CD4-positive, alpha-beta T cell (primary cell): ENCODE measurements at regions not wholly inside any gene's neighbourhood (a gene's known extent, or its start where the extent isn't known, plus 50 kb on each side); places are given as distances from the start of the nearest gene placed in this dataset.

Experiments used
- ATAC-seq: fragments of 200-7000 bp; cut with Tn5 transposase; one replicate; pipeline ENCODE4 v1.10.0; 2022; ENCODE audit warnings: mild to moderate bottlenecking; ENCODE audit not compliant: poor library complexity
- CTCF ChIA-PET: fragments of 350-600 bp; sonication (Branson Sonifier 250); formaldehyde crosslinking; loops from one replicate; lab custom pipeline; 2021; ENCODE audit warnings: antibody characterized with exemption, inconsistent platforms; lab: Charles Lee
- POLR2A ChIA-PET: fragments of 350-600 bp; sonication (Branson Sonifier 250); formaldehyde crosslinking; loops from one replicate; lab custom pipeline; 2021; ENCODE audit warnings: antibody characterized with exemption, inconsistent platforms; lab: Charles Lee
- DNase-seq, 14 experiments: peaks; one replicate each; pipeline ENCODE4 v3.0.0-alpha.2; 2013 to 2020; ENCODE audit warnings: mixed read lengths in 2 of 14
- H3K27ac ChIP-seq, 2 donors: one replicate each; pipeline versions ENCODE4 v1.5.1 to v1.7.0; 2013; ENCODE audit warnings: low read length in 2 of 2, low read depth in 1 of 2, mild to moderate bottlenecking in 1 of 2
- H3K27me3 ChIP-seq, 2 experiments: 1 replicate in 1 of 2; 2 replicates in 1 of 2; pipeline versions ENCODE4 v1.6.1 to v1.7.0; 2013; ENCODE audit warnings: low read length in 2 of 2, control low read depth in 1 of 2, mild to moderate bottlenecking in 1 of 2, moderate library complexity in 1 of 2; ENCODE audit not compliant: insufficient read depth in 2 of 2, control insufficient read depth in 1 of 2
- H3K36me3 ChIP-seq: one replicate; pipeline ENCODE4 v1.6.1; 2013; ENCODE audit warnings: low read length, control low read depth; ENCODE audit not compliant: insufficient read depth
- H3K4me1 ChIP-seq: one replicate; pipeline ENCODE4 v1.6.1; 2013; ENCODE audit warnings: low read length, control low read depth; ENCODE audit not compliant: insufficient read depth
- H3K4me3 ChIP-seq: one replicate; pipeline ENCODE4 v1.5.1; 2013; ENCODE audit warnings: mild to moderate bottlenecking, low read length, moderate library complexity
- H3K9me3 ChIP-seq, 2 experiments: 1 replicate in 1 of 2; 2 replicates in 1 of 2; pipeline versions ENCODE4 v1.6.1 to v1.7.0; 2013; ENCODE audit warnings: low read length in 2 of 2, mild to moderate bottlenecking in 2 of 2, control low read depth in 1 of 2, moderate library complexity in 1 of 2; ENCODE audit not compliant: control insufficient read depth in 1 of 2, insufficient read depth in 1 of 2
- H3K27ac Mint-ChIP-seq: one replicate; pipeline ENCODE4 v1.8.0; 2020; ENCODE audit warnings: mixed read lengths
- H3K27me3 Mint-ChIP-seq: one replicate; pipeline ENCODE4 v1.8.0; 2021; ENCODE audit warnings: mixed read lengths
- H3K36me3 Mint-ChIP-seq: one replicate; pipeline ENCODE4 v1.8.0; 2021; ENCODE audit warnings: low read depth, mixed read lengths
- H3K4me1 Mint-ChIP-seq: one replicate; pipeline ENCODE4 v1.8.0; 2021; ENCODE audit warnings: low read depth, mixed read lengths
- H3K4me3 Mint-ChIP-seq: one replicate; pipeline ENCODE4 v1.8.0; 2020; ENCODE audit warnings: mild to moderate bottlenecking, mixed read lengths
- H3K9me3 Mint-ChIP-seq: one replicate; pipeline ENCODE4 v1.8.0; 2020; ENCODE audit warnings: mixed read lengths
- intact Hi-C, 2 experiments: fragments of 100-400 bp; cut with DNase I in 1 of 2; cut with micrococcal nuclease in 1 of 2; formaldehyde crosslinking; loops; one replicate each; pipeline versions ENCODE4 v1.15.1 to v1.9.0; 2023 to 2025; cut with DNase I, micrococcal nuclease
- TF ChIP-seq, protein P1 (sequence below): fragments of 200-600 bp; IDR thresholded peaks from one replicate; pipeline ENCODE4 v1.8.0; 2022; ENCODE audit warnings: antibody characterized with exemption, mild to moderate bottlenecking

- no peaks in the 10 kb centered on the region for H3K36me3 ChIP-seq
- no peak for ATAC-seq
- Mint-ChIP-seq H3K36me3 (no peaks in the 10 kb centered on the region), H3K9me3 (no peaks in the 10 kb centered on the region), H3K4me1 (no peaks in the 10 kb centered on the region), H3K4me3 (no peak overlapping the region), H3K27ac (no peak overlapping the region), H3K27me3 (peaks cover 4% of the 10 kb centered on the region)
- H3K4me3 ChIP-seq: no peak overlapping the region
- DNase-seq: no peak
- H3K27me3 ChIP-seq: no peaks in the 10 kb centered on the region
- ChIA-PET POLR2A (no interaction called here), CTCF (no interaction called here)
- H3K4me1 ChIP-seq: no peaks in the 10 kb centered on the region
- peaks cover 0 to 13% of the 10 kb centered on the region in 2 experiments for H3K9me3 ChIP-seq
- TF ChIP-seq, protein P1, sequence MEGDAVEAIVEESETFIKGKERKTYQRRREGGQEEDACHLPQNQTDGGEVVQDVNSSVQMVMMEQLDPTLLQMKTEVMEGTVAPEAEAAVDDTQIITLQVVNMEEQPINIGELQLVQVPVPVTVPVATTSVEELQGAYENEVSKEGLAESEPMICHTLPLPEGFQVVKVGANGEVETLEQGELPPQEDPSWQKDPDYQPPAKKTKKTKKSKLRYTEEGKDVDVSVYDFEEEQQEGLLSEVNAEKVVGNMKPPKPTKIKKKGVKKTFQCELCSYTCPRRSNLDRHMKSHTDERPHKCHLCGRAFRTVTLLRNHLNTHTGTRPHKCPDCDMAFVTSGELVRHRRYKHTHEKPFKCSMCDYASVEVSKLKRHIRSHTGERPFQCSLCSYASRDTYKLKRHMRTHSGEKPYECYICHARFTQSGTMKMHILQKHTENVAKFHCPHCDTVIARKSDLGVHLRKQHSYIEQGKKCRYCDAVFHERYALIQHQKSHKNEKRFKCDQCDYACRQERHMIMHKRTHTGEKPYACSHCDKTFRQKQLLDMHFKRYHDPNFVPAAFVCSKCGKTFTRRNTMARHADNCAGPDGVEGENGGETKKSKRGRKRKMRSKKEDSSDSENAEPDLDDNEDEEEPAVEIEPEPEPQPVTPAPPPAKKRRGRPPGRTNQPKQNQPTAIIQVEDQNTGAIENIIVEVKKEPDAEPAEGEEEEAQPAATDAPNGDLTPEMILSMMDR: no peak
- H3K27ac ChIP-seq: no peak overlapping the region
- intact Hi-C loops: no loop called here
These were observed 383.4 kb downstream of the ICE1 start for GRCh38 chr5:5805916-5806315.

DNA sequence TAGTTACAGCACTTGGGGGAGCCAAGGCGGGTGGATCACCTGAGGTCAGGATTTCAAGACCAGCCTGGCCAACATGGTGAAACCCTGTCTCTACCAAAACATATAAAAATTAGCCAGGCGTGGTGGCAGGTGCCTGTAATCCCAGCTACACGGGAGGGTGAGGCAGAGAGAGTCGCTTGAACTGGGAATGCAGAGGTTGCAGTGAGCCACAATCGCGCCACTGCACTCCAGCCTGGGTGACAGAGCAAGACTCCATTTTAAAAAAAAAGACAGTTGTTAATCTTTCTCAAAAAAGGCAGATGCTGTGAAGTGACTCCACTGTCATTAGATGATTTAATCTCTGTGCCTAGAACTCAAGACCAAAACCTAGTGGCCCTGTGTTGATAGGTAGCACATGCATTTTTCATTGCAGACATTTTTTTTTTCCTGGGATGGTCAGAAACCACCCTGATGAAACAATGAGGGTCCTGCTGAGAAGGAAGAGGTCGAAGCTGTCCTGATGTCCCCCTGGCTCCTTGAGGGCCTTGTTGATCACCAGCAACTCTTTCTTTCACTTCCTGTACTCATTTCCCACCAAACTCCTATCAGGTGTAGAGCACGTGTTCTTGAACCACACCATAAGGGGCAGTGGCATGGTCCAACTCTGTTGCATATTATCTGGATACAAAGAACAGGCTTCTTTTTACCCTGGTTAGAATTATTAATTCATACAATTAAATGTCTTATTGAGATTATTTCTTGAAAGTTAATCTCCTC is 382.2 kb downstream of the ICE1 start:
- no peaks in the 10 kb centered on the region for H3K4me1 Mint-ChIP-seq
- no peak overlapping the region for H3K27ac Mint-ChIP-seq
- no peak for ATAC-seq
- no peaks in the 10 kb centered on the region for H3K4me1 ChIP-seq
- H3K9me3 Mint-ChIP-seq: no peaks in the 10 kb centered on the region
- DNase-seq: no peak
- no peak overlapping the region for H3K27ac ChIP-seq
- peaks cover 4% of the 10 kb centered on the region for H3K27me3 Mint-ChIP-seq
- ChIA-PET CTCF (no interaction called here), POLR2A (no interaction called here)
- no peak overlapping the region for H3K4me3 ChIP-seq
- H3K4me3 Mint-ChIP-seq: no peak overlapping the region
- intact Hi-C loops: no loop called here
- no peaks in the 10 kb centered on the region for H3K27me3 ChIP-seq
- TF ChIP-seq, protein P1: no peak
- no peaks in the 10 kb centered on the region for H3K36me3 ChIP-seq
- no peaks in the 10 kb centered on the region for H3K36me3 Mint-ChIP-seq
- H3K9me3 ChIP-seq: peaks cover 0 to 13% of the 10 kb centered on the region in 2 experiments

- intact Hi-C loops: no loop called here
- H3K27me3 ChIP-seq: peaks cover 0 to 3% of the 10 kb centered on the region in 2 experiments
- no peak for ATAC-seq
- Mint-ChIP-seq H3K9me3 (no peaks in the 10 kb centered on the region), H3K27ac (no peak overlapping the region), H3K4me3 (no peak overlapping the region), H3K4me1 (no peaks in the 10 kb centered on the region), H3K27me3 (no peaks in the 10 kb centered on the region), H3K36me3 (no peaks in the 10 kb centered on the region)
- ChIA-PET POLR2A (no interaction called here), CTCF (no interaction called here)
- H3K9me3 ChIP-seq: peaks cover 0 to 8% of the 10 kb centered on the region in 2 experiments
- TF ChIP-seq, protein P1: no peak
- H3K4me1 ChIP-seq: no peaks in the 10 kb centered on the region
- no peak overlapping the region for H3K4me3 ChIP-seq
- no peak overlapping the region for H3K27ac ChIP-seq
- no peaks in the 10 kb centered on the region for H3K36me3 ChIP-seq
- DNase-seq: no peak
These were observed 378.6 kb downstream of the ICE1 start for GRCh38 chr5:5800801-5801761.
